ENCODE measurements at regions not wholly inside any gene's neighbourhood (a gene's known extent, or its start where the extent isn't known, plus 50 kb on each side); places are given as distances from the start of the nearest gene placed in this dataset.

DNA sequence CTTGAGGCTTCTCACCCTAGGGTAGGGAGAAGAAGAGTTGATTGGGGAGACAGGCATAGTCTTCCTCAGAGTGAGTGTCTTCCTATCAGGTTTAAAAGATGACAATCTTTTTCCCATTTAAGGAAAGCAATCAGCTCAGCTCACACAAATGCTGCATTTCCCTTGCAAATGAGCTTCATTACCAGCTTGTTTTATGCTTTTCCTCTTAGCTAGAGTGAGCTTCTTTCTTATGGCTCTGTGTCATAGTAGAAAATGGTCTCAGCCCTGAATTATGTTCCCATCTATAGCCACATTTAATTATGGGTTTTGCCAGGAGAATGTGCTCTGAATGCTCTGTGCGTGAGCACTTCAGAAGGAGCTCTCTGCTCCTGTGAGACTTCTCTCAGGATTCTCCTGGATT is 112.8 kb upstream of the NCK2 start:
- no peak for TF ChIP-seq ZNF274 (IDR thresholded peaks at IDR 0.05; ENCODE audit: low read depth, low read length)
- no peak for TF ChIP-seq SUZ12 (IDR thresholded peaks at IDR 0.05; ENCODE audit: extremely low read depth, insufficient read depth, insufficient read length)

Data from NT2/D1 (cell line).